ENCODE measurements at regions not wholly inside any gene's neighbourhood (a gene's known extent, or its start where the extent isn't known, plus 50 kb on each side); places are given as distances from the start of the nearest gene placed in this dataset.

GRCh38 chr9:95373782-95374487, 56.4 kb upstream of the FANCC start:
- TF ChIP-seq MYC (IDR thresholded peaks at IDR 0.05; ENCODE audit: low read depth, low read length) = no peak
- TF ChIP-seq CTCF (IDR thresholded peaks at IDR 0.05; ENCODE audit: extremely low read depth in 1 of 2, insufficient read depth in 1 of 2, low read depth in 1 of 2, low read length in 2 of 2) = no peak
- no peak for TF ChIP-seq POLR2A (IDR thresholded peaks at IDR 0.05; ENCODE audit: low read depth, low read length)
- TF ChIP-seq FOS (IDR thresholded peaks at IDR 0.05; ENCODE audit: borderline replicate concordance, insufficient read depth, low read length) = no peak
